Sigmoid colon (tissue), 6 donors: ENCODE measurements at regions not wholly inside any gene's neighbourhood (a gene's known extent, or its start where the extent isn't known, plus 50 kb on each side); places are given as distances from the start of the nearest gene placed in this dataset.

Experiments
- DNase-seq: peaks from one replicate; pipeline ENCODE4 v3.0.0-alpha.2; 2019
- H3K27ac ChIP-seq, 4 donors: fragments of 200-600 bp; sonication (generic); one replicate each; pipeline ENCODE4 v1.5.1; 2016 to 2019; ENCODE audit warnings: mild to moderate bottlenecking in 1 of 4
- H3K27me3 ChIP-seq, 3 donors: fragments of 200-600 bp; sonication (generic); one replicate each; pipeline ENCODE4 v1.5.1; 2019; ENCODE audit warnings: mild to moderate bottlenecking in 1 of 3
- H3K36me3 ChIP-seq, 4 donors: fragments of 200-600 bp; sonication (generic); one replicate each; pipeline ENCODE4 v1.5.1; 2016 to 2019
- H3K4me1 ChIP-seq, 4 donors: fragments of 200-600 bp; sonication (generic); one replicate each; pipeline ENCODE4 v1.5.1; 2017 to 2019
- H3K4me3 ChIP-seq, 4 donors: fragments of 200-600 bp; sonication (generic); one replicate each; pipeline ENCODE4 v1.5.1; 2017 to 2019; ENCODE audit warnings: mild to moderate bottlenecking in 2 of 4, moderate library complexity in 1 of 4
- H3K9me3 ChIP-seq, 4 donors: fragments of 200-600 bp in 3 of 4; sonication (generic) in 3 of 4; one replicate each; pipeline versions ENCODE4 v1.5.1 to v1.6.1; 2013 to 2019
- CTCF ChIP-seq, 4 experiments: fragments of 450-650 bp in 3 of 4; fragments of 200-600 bp in 1 of 4; IDR thresholded peaks; one replicate each; pipeline ENCODE4 v1.5.1; 2016 to 2019; ENCODE audit warnings: antibody characterized with exemption in 4 of 4, mild to moderate bottlenecking in 3 of 4, moderate library complexity in 2 of 4
- EP300 ChIP-seq, 4 donors: sonication (generic); formaldehyde crosslinking; IDR thresholded peaks; one replicate each; pipeline ENCODE4 v1.6.1; 2017; ENCODE audit warnings: antibody characterized with exemption in 4 of 4
- POLR2A ChIP-seq, 2 donors: fragments of 450-650 bp; IDR thresholded peaks; one replicate each; pipeline ENCODE4 v1.6.1; 2016; ENCODE audit warnings: antibody characterized with exemption in 2 of 2, mild to moderate bottlenecking in 2 of 2, moderate library complexity in 2 of 2
- POLR2AphosphoS5 ChIP-seq, 4 donors: sonication (generic); formaldehyde crosslinking; IDR thresholded peaks; one replicate each; pipeline ENCODE4 v1.6.1; 2017; ENCODE audit warnings: antibody characterized with exemption in 4 of 4
- WGBS, 2 donors: extraction: QIAGEN DNeasy Blood & Tissue Kit; methylation state at CpG; one replicate each; pipeline ENCODE4 v1.1.7; 2013; 5-methylcytosine and 5-hydroxymethylcytosine counted together
- intact Hi-C: fragments of 100-400 bp; cut with DNase I; formaldehyde crosslinking; loops from one replicate; pipeline ENCODE4 v1.15.1; 2023
- donor health status: healthy with polysubstance abuse.
- donor health status: healthy.

- Histone ChIP-seq H3K27me3 (no peaks in the 10 kb centered on the region), H3K27ac (no peak overlapping the region), H3K36me3 (no peaks in the 10 kb centered on the region), H3K4me3 (no peak overlapping the region), H3K9me3 (no peaks in the 10 kb centered on the region), H3K4me1 (no peaks in the 10 kb centered on the region)
- 88 to 91% methylated on average over 1 of the region's 1 CpG for WGBS, 2 donors
- intact Hi-C loops = no loop called here
- no peak for DNase-seq
- TF ChIP-seq CTCF (IDR thresholded peaks at IDR 0.05) (no peak), POLR2A (IDR thresholded peaks at IDR 0.05) (no peak), POLR2AphosphoS5 (IDR thresholded peaks at IDR 0.05) (no peak), EP300 (IDR thresholded peaks at IDR 0.05) (no peak)
Observed at GRCh38 chr14:42860371-42860770, 1253.7 kb downstream of the LRFN5 start.

GRCh38 chr14:42856106-42856505 lies 1249.4 kb downstream of the LRFN5 start:
- Histone ChIP-seq H3K4me3 (no peak overlapping the region), H3K4me1 (peaks cover 0 to 3% (median 0%) of the 10 kb centered on the region in 4 donors), H3K9me3 (no peaks in the 10 kb centered on the region), H3K36me3 (no peaks in the 10 kb centered on the region), H3K27ac (no peak overlapping the region), H3K27me3 (no peaks in the 10 kb centered on the region)
- WGBS, 2 donors = 75 to 82% methylated on average over 1 of the region's 1 CpG
- no peak for DNase-seq
- intact Hi-C loops = no loop called here
- TF ChIP-seq POLR2AphosphoS5 (IDR thresholded peaks at IDR 0.05) (no peak), POLR2A (IDR thresholded peaks at IDR 0.05) (no peak), EP300 (IDR thresholded peaks at IDR 0.05) (no peak)

- no peak overlapping the region for H3K4me3 ChIP-seq
- no peaks in the 10 kb centered on the region for H3K9me3 ChIP-seq
- intact Hi-C loops = no loop called here
- no peaks in the 10 kb centered on the region for H3K27me3 ChIP-seq
- H3K4me1 ChIP-seq = peaks cover 0 to 3% (median 0%) of the 10 kb centered on the region in 4 donors
- WGBS, 2 donors = 13 to 52% methylated on average over 1 of the region's 1 CpG
- no peak for TF ChIP-seq POLR2AphosphoS5 (IDR thresholded peaks at IDR 0.05)
- TF ChIP-seq POLR2A (IDR thresholded peaks at IDR 0.05) = no peak
- no peak for TF ChIP-seq EP300 (IDR thresholded peaks at IDR 0.05)
- no peak for TF ChIP-seq CTCF (IDR thresholded peaks at IDR 0.05)
- DNase-seq = no peak
- no peaks in the 10 kb centered on the region for H3K36me3 ChIP-seq
- H3K27ac ChIP-seq = no peak overlapping the region
Observed at GRCh38 chr14:42855085-42855484, 1248.4 kb downstream of the LRFN5 start.

- Histone ChIP-seq H3K4me1 (peaks cover 0 to 3% (median 0%) of the 10 kb centered on the region in 4 donors), H3K27ac (no peak overlapping the region), H3K9me3 (no peaks in the 10 kb centered on the region), H3K27me3 (no peaks in the 10 kb centered on the region), H3K4me3 (no peak overlapping the region), H3K36me3 (no peaks in the 10 kb centered on the region)
- DNase-seq = no peak
- WGBS, 2 donors = 73 to 74% methylated on average over 2 of the region's 2 CpGs
- TF ChIP-seq POLR2AphosphoS5 (IDR thresholded peaks at IDR 0.05) (no peak), EP300 (IDR thresholded peaks at IDR 0.05) (no peak), CTCF (IDR thresholded peaks at IDR 0.05) (no peak), POLR2A (IDR thresholded peaks at IDR 0.05) (no peak)
- intact Hi-C loops = no loop called here
Observed at GRCh38 chr14:42854061-42854460, 1247.4 kb downstream of the LRFN5 start.

- Histone ChIP-seq H3K4me1 (no peaks in the 10 kb centered on the region), H3K27ac (no peak overlapping the region), H3K9me3 (no peaks in the 10 kb centered on the region), H3K36me3 (no peaks in the 10 kb centered on the region), H3K27me3 (no peaks in the 10 kb centered on the region), H3K4me3 (no peak overlapping the region)
- intact Hi-C loops = no loop called here
- WGBS, 2 donors = 7 to 57% methylated on average over 1 of the region's 1 CpG
- no peak for DNase-seq
- no peak for TF ChIP-seq POLR2A (IDR thresholded peaks at IDR 0.05)
- no peak for TF ChIP-seq EP300 (IDR thresholded peaks at IDR 0.05)
- no peak for TF ChIP-seq CTCF (IDR thresholded peaks at IDR 0.05)
- TF ChIP-seq POLR2AphosphoS5 (IDR thresholded peaks at IDR 0.05) = no peak
Observed at GRCh38 chr14:42848652-42849051, 1242.0 kb downstream of the LRFN5 start.
